ENCODE measurements at regions not wholly inside any gene's neighbourhood (a gene's known extent, or its start where the extent isn't known, plus 50 kb on each side); places are given as distances from the start of the nearest gene placed in this dataset.

- TF ChIP-seq CTCF (IDR thresholded peaks at IDR 0.05; ENCODE audit: insufficient read depth, low read length) (no peak), GABPA (IDR thresholded peaks at IDR 0.05; ENCODE audit: low read depth) (no peak)
Observed at GRCh38 chr14:95606266-95606665, 71.4 kb downstream of the GLRX5 start.
